Cerebellar cortex (tissue), 1 donor: ENCODE measurements at regions not wholly inside any gene's neighbourhood (a gene's known extent, or its start where the extent isn't known, plus 50 kb on each side); places are given as distances from the start of the nearest gene placed in this dataset.

Experiments
- DNase-seq: peaks from one replicate; pipeline ENCODE4 v3.0.0-alpha.2; 2015; ENCODE audit warnings: low spot score

- DNase-seq = no peak
Observed at GRCh38 chr2:6290217-6291015, 575.3 kb downstream of the CMPK2 start.

- no peak for DNase-seq
Observed at GRCh38 chr2:6294791-6295190, 570.9 kb downstream of the CMPK2 start.

GRCh38 chr2:6297238-6297637 lies 568.5 kb downstream of the CMPK2 start:
- no peak for DNase-seq

GRCh38 chr2:6301426-6301825 lies 564.3 kb downstream of the CMPK2 start:
- no peak for DNase-seq

GRCh38 chr2:6308986-6309385 lies 556.7 kb downstream of the CMPK2 start:
- no peak for DNase-seq

- DNase-seq = no peak
Observed at GRCh38 chr2:6309415-6310255, 556.1 kb downstream of the CMPK2 start.

GRCh38 chr2:6310256-6311215 lies 555.2 kb downstream of the CMPK2 start:
- DNase-seq = no peak

- DNase-seq = no peak
Observed at GRCh38 chr2:6312367-6312766, 553.3 kb downstream of the CMPK2 start.

- no peak for DNase-seq
Observed at GRCh38 chr2:6314218-6314960, 551.3 kb downstream of the CMPK2 start.

GRCh38 chr2:6325616-6326015 lies 540.1 kb downstream of the CMPK2 start:
- no peak for DNase-seq

- no peak for DNase-seq
Observed at GRCh38 chr2:6326958-6327357, 538.7 kb downstream of the CMPK2 start.

GRCh38 chr2:6336752-6337471 lies 528.8 kb downstream of the CMPK2 start:
- DNase-seq = no peak

- no peak for DNase-seq
Observed at GRCh38 chr2:6337472-6337820, 528.3 kb downstream of the CMPK2 start.

GRCh38 chr2:6341588-6342129 lies 524.0 kb downstream of the CMPK2 start:
- no peak for DNase-seq

GRCh38 chr2:6342273-6342920 lies 523.3 kb downstream of the CMPK2 start:
- DNase-seq = no peak

GRCh38 chr2:6343076-6343475 lies 522.6 kb downstream of the CMPK2 start:
- no peak for DNase-seq

- no peak for DNase-seq
Observed at GRCh38 chr2:6352247-6352646, 513.5 kb downstream of the CMPK2 start.

- no peak for DNase-seq
Observed at GRCh38 chr2:6352906-6353515, 512.7 kb downstream of the CMPK2 start.

GRCh38 chr2:6353669-6354068 lies 512.0 kb downstream of the CMPK2 start:
- no peak for DNase-seq

- DNase-seq = no peak
Observed at GRCh38 chr2:6354546-6354945, 511.2 kb downstream of the CMPK2 start.
